PC-9 (cell line): ENCODE measurements at regions not wholly inside any gene's neighbourhood (a gene's known extent, or its start where the extent isn't known, plus 50 kb on each side); places are given as distances from the start of the nearest gene placed in this dataset.
A peak's percentile ranks its signal among the peaks of the same experiment; 100 is the strongest.

ENCODE experiments used
- BruUV-seq: library from RNA; stranded (reverse); fragments of 400-500 nt; replicated peaks from 2 replicates; lab custom pipeline; 2021; lab: Mats Ljungman, UMichigan
- CTCF ChIA-PET: fragments of 300-600 bp; sonication (Branson Sonifier 250); formaldehyde crosslinking; loops from one replicate; lab custom pipeline; 2022; ENCODE audit warnings: antibody characterized with exemption; lab: Charles Lee
- POLR2A ChIA-PET: fragments of 300-600 bp; sonication (Branson Sonifier 250); formaldehyde crosslinking; loops from one replicate; lab custom pipeline; 2022; ENCODE audit warnings: antibody characterized with exemption; ENCODE audit not compliant: unreplicated experiment; lab: Charles Lee
- DNase-seq, 2 experiments: peaks; one replicate each; pipeline versions ENCODE4 v3.0.0 to v3.0.0-alpha.2; 2015 to 2022; ENCODE audit warnings: mixed read lengths in 1 of 2
- H2AFZ ChIP-seq: fragments of 200-600 bp; sonication (generic); 2 replicates; pipeline ENCODE4 v1.8.1; 2017; ENCODE audit warnings: antibody characterized with exemption
- H3F3A ChIP-seq: fragments of 200-600 bp; sonication (generic); 2 replicates; pipeline ENCODE4 v1.8.1; 2017; ENCODE audit warnings: antibody characterized with exemption, mild to moderate bottlenecking, low read depth; ENCODE audit not compliant: insufficient read depth
- H3K27ac ChIP-seq: fragments of 200-600 bp; sonication (generic); 2 replicates; pipeline ENCODE4 v1.6.1; 2016; ENCODE audit warnings: mixed run types
- H3K27me3 ChIP-seq: fragments of 200-600 bp; sonication (generic); 2 replicates; pipeline ENCODE4 v1.6.1; 2016; ENCODE audit warnings: low read depth, mixed run types; ENCODE audit not compliant: insufficient read depth
- H3K36me3 ChIP-seq: fragments of 200-600 bp; sonication (generic); 2 replicates; pipeline ENCODE4 v1.6.1; 2016; ENCODE audit warnings: low read depth, mixed run types
- H3K4me1 ChIP-seq: fragments of 200-600 bp; sonication (generic); replicated peaks from 2 replicates; pipeline ENCODE4 v1.6.1; 2016; ENCODE audit warnings: mixed run types; ENCODE audit not compliant: insufficient read depth
- H3K4me2 ChIP-seq: fragments of 200-600 bp; sonication (generic); 2 replicates; pipeline ENCODE4 v1.6.1; 2017; ENCODE audit warnings: mixed run types
- H3K4me3 ChIP-seq: fragments of 200-600 bp; sonication (generic); 2 replicates; pipeline ENCODE4 v1.6.1; 2016; ENCODE audit warnings: mixed run types
- H3K79me2 ChIP-seq: fragments of 200-600 bp; sonication (generic); 2 replicates; pipeline ENCODE4 v1.6.1; 2017; ENCODE audit warnings: low read depth, mixed run types
- H3K9me2 ChIP-seq: fragments of 200-600 bp; sonication (generic); 2 replicates; pipeline ENCODE4 v1.8.1; 2017; ENCODE audit warnings: mild to moderate bottlenecking; ENCODE audit not compliant: insufficient read depth
- H3K9me3 ChIP-seq: fragments of 200-600 bp; sonication (generic); 2 replicates; pipeline ENCODE4 v1.8.1; 2016; ENCODE audit warnings: low read depth; ENCODE audit not compliant: insufficient read depth
- H4K20me1 ChIP-seq: fragments of 200-600 bp; sonication (generic); 2 replicates; pipeline ENCODE4 v1.8.1; 2017; ENCODE audit not compliant: insufficient read depth
- EZH2 ChIP-seq: fragments of 200-600 bp; sonication (generic); IDR thresholded peaks from 2 replicates; pipeline ENCODE4 v1.8.0; 2017; ENCODE audit warnings: antibody characterized with exemption, low read depth
- intact Hi-C: fragments of 100-400 bp; cut with micrococcal nuclease; formaldehyde crosslinking; loops from one replicate; pipeline ENCODE4 v1.10.0; 2022; ENCODE audit not compliant: unreplicated experiment
- TF ChIP-seq, protein P1 (sequence below): fragments of 200-600 bp; sonication (generic); conservative IDR thresholded peaks from 2 replicates; pipeline ENCODE4 v1.6.1; 2017; ENCODE audit warnings: mixed run types, antibody characterized with exemption, mild to moderate bottlenecking, moderate library complexity

DNA sequence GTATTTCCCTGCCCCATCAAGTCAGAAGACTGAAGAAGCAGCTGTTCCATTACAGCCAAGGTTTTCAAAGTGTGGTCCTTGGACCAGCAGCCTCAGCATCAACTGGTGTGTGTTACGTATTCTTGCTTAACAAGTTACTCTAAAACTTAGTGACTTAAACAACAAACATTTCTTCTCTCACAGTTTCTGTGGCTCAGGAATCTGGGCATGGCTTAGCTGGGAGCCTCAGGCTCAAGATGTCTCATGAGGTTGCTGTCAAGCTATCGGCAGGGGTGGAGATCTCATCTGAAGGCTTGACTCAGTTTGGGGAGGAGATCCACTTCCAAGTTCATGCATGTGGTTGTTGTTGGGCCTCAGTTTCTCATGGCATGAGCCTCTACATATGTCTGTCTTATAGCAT lies 174.5 kb downstream of the KTN1 start:
- no TSS peak for BruUV-seq
- ChIA-PET CTCF (no interaction called here), POLR2A (no interaction called here)
- Histone ChIP-seq H3K4me2 (no peak overlapping the region), H3K79me2 (no peaks in the 10 kb centered on the region), H2AFZ (no peak overlapping the region), H3K27ac (no peak overlapping the region), H3K9me2 (no peaks in the 10 kb centered on the region), H3K4me3 (no peak overlapping the region), H3K27me3 (no peaks in the 10 kb centered on the region), H4K20me1 (no peaks in the 10 kb centered on the region), H3K4me1 (peaks cover 49% of the 10 kb centered on the region), H3K9me3 (no peaks in the 10 kb centered on the region), H3F3A (peaks cover 19% of the 10 kb centered on the region; the same call in 1 of the 2 replicates), H3K36me3 (no peaks in the 10 kb centered on the region)
- intact Hi-C loops, result no loop called here
- peak; percentile 11 to 84 for DNase-seq
- TF ChIP-seq EZH2, result no peak
- TF ChIP-seq, protein P1, sequence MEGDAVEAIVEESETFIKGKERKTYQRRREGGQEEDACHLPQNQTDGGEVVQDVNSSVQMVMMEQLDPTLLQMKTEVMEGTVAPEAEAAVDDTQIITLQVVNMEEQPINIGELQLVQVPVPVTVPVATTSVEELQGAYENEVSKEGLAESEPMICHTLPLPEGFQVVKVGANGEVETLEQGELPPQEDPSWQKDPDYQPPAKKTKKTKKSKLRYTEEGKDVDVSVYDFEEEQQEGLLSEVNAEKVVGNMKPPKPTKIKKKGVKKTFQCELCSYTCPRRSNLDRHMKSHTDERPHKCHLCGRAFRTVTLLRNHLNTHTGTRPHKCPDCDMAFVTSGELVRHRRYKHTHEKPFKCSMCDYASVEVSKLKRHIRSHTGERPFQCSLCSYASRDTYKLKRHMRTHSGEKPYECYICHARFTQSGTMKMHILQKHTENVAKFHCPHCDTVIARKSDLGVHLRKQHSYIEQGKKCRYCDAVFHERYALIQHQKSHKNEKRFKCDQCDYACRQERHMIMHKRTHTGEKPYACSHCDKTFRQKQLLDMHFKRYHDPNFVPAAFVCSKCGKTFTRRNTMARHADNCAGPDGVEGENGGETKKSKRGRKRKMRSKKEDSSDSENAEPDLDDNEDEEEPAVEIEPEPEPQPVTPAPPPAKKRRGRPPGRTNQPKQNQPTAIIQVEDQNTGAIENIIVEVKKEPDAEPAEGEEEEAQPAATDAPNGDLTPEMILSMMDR, result no peak

GRCh38 chr14:55754871-55755270 lies 174.9 kb downstream of the KTN1 start:
- Histone ChIP-seq H3K27me3 (no peaks in the 10 kb centered on the region), H3K4me2 (no peak overlapping the region)

GRCh38 chr14:55756078-55756477 lies 176.1 kb downstream of the KTN1 start:
- H4K20me1 ChIP-seq, result no peaks in the 10 kb centered on the region
- peaks cover 43% of the 10 kb centered on the region for H3K4me1 ChIP-seq
- no peak overlapping the region for H3K4me2 ChIP-seq
- no peaks in the 10 kb centered on the region for H3K36me3 ChIP-seq
- no peak overlapping the region for H2AFZ ChIP-seq
- no peak overlapping the region for H3K4me3 ChIP-seq
- H3K27me3 ChIP-seq, result no peaks in the 10 kb centered on the region
- TF ChIP-seq, protein P1, result no peak
- no peak for TF ChIP-seq EZH2
- no peaks in the 10 kb centered on the region for H3K9me3 ChIP-seq
- ChIA-PET POLR2A (no interaction called here), CTCF (no interaction called here)
- no peaks in the 10 kb centered on the region for H3K79me2 ChIP-seq
- intact Hi-C loops, result no loop called here
- no peaks in the 10 kb centered on the region for H3K9me2 ChIP-seq
- no TSS peak for BruUV-seq
- H3K27ac ChIP-seq, result no peak overlapping the region
- no peak for DNase-seq
- peaks cover 14% of the 10 kb centered on the region; the same call in 1 of the 2 replicates for H3F3A ChIP-seq

More at GRCh38 chr14:55754871-55755270, 174.9 kb downstream of the KTN1 start:
- Histone ChIP-seq H3K9me3 (no peaks in the 10 kb centered on the region), H3K4me3 (no peak overlapping the region), H3K4me1 (peaks cover 45% of the 10 kb centered on the region), H3K9me2 (no peaks in the 10 kb centered on the region), H3F3A (peaks cover 15% of the 10 kb centered on the region; the same call in 1 of the 2 replicates), H4K20me1 (no peaks in the 10 kb centered on the region), H2AFZ (no peak overlapping the region), H3K27ac (no peak overlapping the region), H3K79me2 (no peaks in the 10 kb centered on the region), H3K36me3 (no peaks in the 10 kb centered on the region)
- BruUV-seq, result no TSS peak
- DNase-seq, result no peak
- intact Hi-C loops, result no loop called here
- TF ChIP-seq, protein P1, result no peak
- TF ChIP-seq EZH2, result no peak
- ChIA-PET POLR2A (no interaction called here), CTCF (no interaction called here)
